ENCODE measurements at regions not wholly inside any gene's neighbourhood (a gene's known extent, or its start where the extent isn't known, plus 50 kb on each side); places are given as distances from the start of the nearest gene placed in this dataset.
"Not testable (repeated sequence)": the region's sequence is repeated elsewhere in the genome, so short reads cannot be mapped to it uniquely, and the experiment has no call there.

DNA sequence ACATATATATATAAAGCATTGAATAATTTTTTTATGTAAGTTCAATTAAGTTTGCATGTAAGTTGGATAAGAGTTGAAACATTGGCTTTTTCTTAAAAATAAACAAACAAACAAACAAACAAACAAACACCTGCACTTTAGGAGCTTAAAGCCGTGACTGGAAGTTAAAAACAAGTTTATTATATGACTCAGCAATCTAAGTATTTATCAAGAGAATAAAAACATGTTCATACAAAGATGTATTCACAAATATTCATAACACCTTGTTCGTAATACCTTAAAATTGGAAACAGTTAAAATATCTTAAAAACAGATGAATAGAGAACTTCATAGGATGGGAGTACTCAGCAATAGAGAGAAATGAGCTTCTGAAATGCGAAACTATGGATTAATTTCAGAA is 61.5 kb upstream of the ANXA1 start:
- Histone ChIP-seq H3K4me3 (ENCODE audit: low read depth in 2 of 2, low read length in 2 of 2) (no peak overlapping the region), H3K4me1 (ENCODE audit: control insufficient read depth, insufficient read depth, low read length) (no peaks in the 10 kb centered on the region), H3K27ac (ENCODE audit: low read length) (no peak overlapping the region), H3K27me3 (ENCODE audit: control insufficient read depth, insufficient read depth, low read length) (no peaks in the 10 kb centered on the region), H3K36me3 (ENCODE audit: control insufficient read depth, insufficient read depth, low read length) (no peaks in the 10 kb centered on the region), H3K9me3 (ENCODE audit: control insufficient read depth, insufficient read depth, low read depth, low read length) (no peaks in the 10 kb centered on the region)
- intact Hi-C loops (cut with micrococcal nuclease; ENCODE audit: unreplicated experiment) (no loop called here), in situ Hi-C loops (cut with HindIII; ENCODE audit: low pct_unique_long_range_greater_than_20kb, low sequenced_read_pairs) (no loop called here)
- ATAC-seq (no peak), DNase-seq (ENCODE audit: low read depth, low spot score) (no peak)
- no TSS peak for BruUV-seq (replicated peaks)
- CTCF ChIA-PET = no interaction called here
- no peak for TF ChIP-seq POLR2AphosphoS5 (IDR thresholded peaks at IDR 0.05; ENCODE audit: low read depth, low read length)
- TF ChIP-seq, protein P1, sequence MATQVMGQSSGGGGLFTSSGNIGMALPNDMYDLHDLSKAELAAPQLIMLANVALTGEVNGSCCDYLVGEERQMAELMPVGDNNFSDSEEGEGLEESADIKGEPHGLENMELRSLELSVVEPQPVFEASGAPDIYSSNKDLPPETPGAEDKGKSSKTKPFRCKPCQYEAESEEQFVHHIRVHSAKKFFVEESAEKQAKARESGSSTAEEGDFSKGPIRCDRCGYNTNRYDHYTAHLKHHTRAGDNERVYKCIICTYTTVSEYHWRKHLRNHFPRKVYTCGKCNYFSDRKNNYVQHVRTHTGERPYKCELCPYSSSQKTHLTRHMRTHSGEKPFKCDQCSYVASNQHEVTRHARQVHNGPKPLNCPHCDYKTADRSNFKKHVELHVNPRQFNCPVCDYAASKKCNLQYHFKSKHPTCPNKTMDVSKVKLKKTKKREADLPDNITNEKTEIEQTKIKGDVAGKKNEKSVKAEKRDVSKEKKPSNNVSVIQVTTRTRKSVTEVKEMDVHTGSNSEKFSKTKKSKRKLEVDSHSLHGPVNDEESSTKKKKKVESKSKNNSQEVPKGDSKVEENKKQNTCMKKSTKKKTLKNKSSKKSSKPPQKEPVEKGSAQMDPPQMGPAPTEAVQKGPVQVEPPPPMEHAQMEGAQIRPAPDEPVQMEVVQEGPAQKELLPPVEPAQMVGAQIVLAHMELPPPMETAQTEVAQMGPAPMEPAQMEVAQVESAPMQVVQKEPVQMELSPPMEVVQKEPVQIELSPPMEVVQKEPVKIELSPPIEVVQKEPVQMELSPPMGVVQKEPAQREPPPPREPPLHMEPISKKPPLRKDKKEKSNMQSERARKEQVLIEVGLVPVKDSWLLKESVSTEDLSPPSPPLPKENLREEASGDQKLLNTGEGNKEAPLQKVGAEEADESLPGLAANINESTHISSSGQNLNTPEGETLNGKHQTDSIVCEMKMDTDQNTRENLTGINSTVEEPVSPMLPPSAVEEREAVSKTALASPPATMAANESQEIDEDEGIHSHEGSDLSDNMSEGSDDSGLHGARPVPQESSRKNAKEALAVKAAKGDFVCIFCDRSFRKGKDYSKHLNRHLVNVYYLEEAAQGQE (IDR thresholded peaks at IDR 0.05; ENCODE audit: insufficient read depth in 1 of 2, low read depth in 2 of 2, low read length in 1 of 2) = no peak
- no peak for TF ChIP-seq TCF7L2 (IDR thresholded peaks at IDR 0.05; ENCODE audit: low read depth, low read length)
- TF ChIP-seq SIN3A (IDR thresholded peaks at IDR 0.05; ENCODE audit: borderline replicate concordance, insufficient read depth, low read depth, low read length) = no peak
- POLR2A ChIA-PET = no interaction called here

DNA sequence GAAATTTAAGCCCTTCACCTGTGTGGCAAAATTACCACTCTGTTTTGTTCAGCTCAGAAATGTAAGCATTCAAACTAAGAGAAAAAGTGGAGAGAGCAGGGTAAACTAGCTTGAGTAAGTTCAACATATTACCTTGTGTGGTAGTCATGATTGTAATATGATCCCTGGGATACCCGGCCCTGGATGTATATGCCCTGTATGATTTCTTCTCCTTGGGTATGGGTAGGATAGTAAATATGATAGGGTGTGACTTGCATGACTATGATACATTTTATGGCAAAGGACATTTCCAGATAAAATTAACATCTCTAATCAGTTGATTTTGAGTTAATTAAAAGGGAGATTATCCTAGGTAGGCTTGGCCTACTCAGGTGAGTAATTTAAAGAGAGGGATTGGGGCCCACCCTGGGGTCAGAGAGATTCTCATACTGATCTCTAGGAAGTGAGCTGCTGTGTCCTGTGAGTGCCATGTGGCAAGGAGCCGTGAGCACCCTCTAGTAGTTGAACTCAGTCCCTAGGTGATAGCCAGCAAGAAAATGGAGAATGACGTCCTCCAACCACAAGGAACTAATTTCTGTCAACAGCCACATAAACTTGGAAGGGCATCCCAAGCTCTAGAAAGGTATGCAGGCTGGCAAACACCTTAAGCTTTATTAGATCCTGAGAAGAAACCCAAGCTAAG is 62.2 kb upstream of the ANXA1 start:
- Histone ChIP-seq H3K27ac (ENCODE audit: low read length) (no peak overlapping the region), H3K4me3 (ENCODE audit: low read depth in 2 of 2, low read length in 2 of 2) (no peak overlapping the region), H3K36me3 (ENCODE audit: control insufficient read depth, insufficient read depth, low read length) (no peaks in the 10 kb centered on the region), H3K27me3 (ENCODE audit: control insufficient read depth, insufficient read depth, low read length) (no peaks in the 10 kb centered on the region), H3K4me1 (ENCODE audit: control insufficient read depth, insufficient read depth, low read length) (no peaks in the 10 kb centered on the region), H3K9me3 (ENCODE audit: control insufficient read depth, insufficient read depth, low read depth, low read length) (no peaks in the 10 kb centered on the region)
- in situ Hi-C loops (cut with HindIII; ENCODE audit: low pct_unique_long_range_greater_than_20kb, low sequenced_read_pairs) = no loop called here
- intact Hi-C loops (cut with micrococcal nuclease; ENCODE audit: unreplicated experiment) = no loop called here
- TF ChIP-seq, protein P1 (IDR thresholded peaks at IDR 0.05; ENCODE audit: insufficient read depth in 1 of 2, low read depth in 2 of 2, low read length in 1 of 2) = no peak
- no peak for TF ChIP-seq POLR2AphosphoS5 (IDR thresholded peaks at IDR 0.05; ENCODE audit: low read depth, low read length)
- TF ChIP-seq SIN3A (IDR thresholded peaks at IDR 0.05; ENCODE audit: borderline replicate concordance, insufficient read depth, low read depth, low read length) = no peak
- TF ChIP-seq, protein P2, sequence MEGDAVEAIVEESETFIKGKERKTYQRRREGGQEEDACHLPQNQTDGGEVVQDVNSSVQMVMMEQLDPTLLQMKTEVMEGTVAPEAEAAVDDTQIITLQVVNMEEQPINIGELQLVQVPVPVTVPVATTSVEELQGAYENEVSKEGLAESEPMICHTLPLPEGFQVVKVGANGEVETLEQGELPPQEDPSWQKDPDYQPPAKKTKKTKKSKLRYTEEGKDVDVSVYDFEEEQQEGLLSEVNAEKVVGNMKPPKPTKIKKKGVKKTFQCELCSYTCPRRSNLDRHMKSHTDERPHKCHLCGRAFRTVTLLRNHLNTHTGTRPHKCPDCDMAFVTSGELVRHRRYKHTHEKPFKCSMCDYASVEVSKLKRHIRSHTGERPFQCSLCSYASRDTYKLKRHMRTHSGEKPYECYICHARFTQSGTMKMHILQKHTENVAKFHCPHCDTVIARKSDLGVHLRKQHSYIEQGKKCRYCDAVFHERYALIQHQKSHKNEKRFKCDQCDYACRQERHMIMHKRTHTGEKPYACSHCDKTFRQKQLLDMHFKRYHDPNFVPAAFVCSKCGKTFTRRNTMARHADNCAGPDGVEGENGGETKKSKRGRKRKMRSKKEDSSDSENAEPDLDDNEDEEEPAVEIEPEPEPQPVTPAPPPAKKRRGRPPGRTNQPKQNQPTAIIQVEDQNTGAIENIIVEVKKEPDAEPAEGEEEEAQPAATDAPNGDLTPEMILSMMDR (IDR thresholded peaks at IDR 0.05) = no peak
- no peak for TF ChIP-seq TCF7L2 (IDR thresholded peaks at IDR 0.05; ENCODE audit: low read depth, low read length)
- ChIA-PET CTCF (no interaction called here), POLR2A (no interaction called here)
- no peak for DNase-seq (ENCODE audit: low read depth, low spot score)
- ATAC-seq = no peak
- BruUV-seq (replicated peaks) = no TSS peak

DNA sequence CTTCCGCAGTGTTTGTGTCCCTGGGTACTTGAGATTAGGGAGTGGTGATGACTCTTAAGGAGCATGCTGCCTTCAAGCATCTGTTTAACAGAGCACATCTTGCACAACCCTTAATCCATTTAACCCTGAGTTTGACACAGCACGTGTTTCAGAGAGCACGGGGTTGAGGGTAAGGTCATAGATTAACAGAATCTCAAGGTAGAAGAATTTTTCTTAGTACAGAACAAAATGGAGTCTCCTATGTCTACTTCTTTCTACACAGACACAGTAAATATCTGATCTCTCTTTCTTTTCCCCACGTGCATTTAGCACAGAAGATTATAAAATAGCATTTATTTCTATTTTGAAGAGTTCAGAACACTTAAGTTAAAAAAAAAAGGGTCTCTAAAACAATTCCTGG is 63.8 kb upstream of the ANXA1 start:
- in situ Hi-C loops (cut with HindIII; ENCODE audit: low pct_unique_long_range_greater_than_20kb, low sequenced_read_pairs); H3K27ac ChIP-seq (ENCODE audit: low read length); CTCF ChIA-PET; ATAC-seq; H3K36me3 ChIP-seq (ENCODE audit: control insufficient read depth, insufficient read depth, low read length); H3K4me1 ChIP-seq (ENCODE audit: control insufficient read depth, insufficient read depth, low read length); DNase-seq (ENCODE audit: low read depth, low spot score); BruUV-seq (replicated peaks); POLR2A ChIA-PET; H3K4me3 ChIP-seq (ENCODE audit: low read depth in 2 of 2, low read length in 2 of 2); H3K27me3 ChIP-seq (ENCODE audit: control insufficient read depth, insufficient read depth, low read length); H3K9me3 ChIP-seq (ENCODE audit: control insufficient read depth, insufficient read depth, low read depth, low read length); intact Hi-C loops (cut with micrococcal nuclease; ENCODE audit: unreplicated experiment): not testable (repeated sequence)

All from Panc1 (cell line).